NCI-H1436 (cell line): ENCODE measurements at regions not wholly inside any gene's neighbourhood (a gene's known extent, or its start where the extent isn't known, plus 50 kb on each side); places are given as distances from the start of the nearest gene placed in this dataset.
A peak's percentile ranks its signal among the peaks of the same experiment; 100 is the strongest.
"Not testable (repeated sequence)": the region's sequence is repeated elsewhere in the genome, so short reads cannot be mapped to it uniquely, and the experiment has no call there.

Experiments used
- DNase-seq: peaks from one replicate; lab custom pipeline; 2025; lab: John Stamatoyannopoulos, UW

DNA sequence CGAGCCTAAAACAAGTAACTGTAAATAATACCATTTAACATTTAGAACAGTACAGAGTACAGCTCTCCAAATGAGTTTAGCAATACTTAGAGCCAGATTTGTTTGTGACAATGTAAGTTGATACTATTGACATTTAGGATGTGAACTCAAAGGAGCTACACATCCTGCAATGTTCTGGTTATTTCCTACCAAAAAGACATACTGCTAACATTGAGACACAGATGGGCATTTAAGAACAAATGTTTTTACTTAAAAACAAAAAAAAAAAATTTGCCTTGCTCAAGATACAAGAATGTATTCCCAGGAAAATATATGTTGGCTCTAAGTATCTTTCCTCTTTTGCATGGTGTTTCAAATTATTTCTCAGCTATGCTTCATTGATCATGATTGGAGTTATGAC is 1464.8 kb upstream of the PRMT6 start:
- DNase-seq, result no peak

GRCh38 chr1:105608713-105609112 is 1447.8 kb upstream of the PRMT6 start:
- DNase-seq, result peak; percentile 2

DNA sequence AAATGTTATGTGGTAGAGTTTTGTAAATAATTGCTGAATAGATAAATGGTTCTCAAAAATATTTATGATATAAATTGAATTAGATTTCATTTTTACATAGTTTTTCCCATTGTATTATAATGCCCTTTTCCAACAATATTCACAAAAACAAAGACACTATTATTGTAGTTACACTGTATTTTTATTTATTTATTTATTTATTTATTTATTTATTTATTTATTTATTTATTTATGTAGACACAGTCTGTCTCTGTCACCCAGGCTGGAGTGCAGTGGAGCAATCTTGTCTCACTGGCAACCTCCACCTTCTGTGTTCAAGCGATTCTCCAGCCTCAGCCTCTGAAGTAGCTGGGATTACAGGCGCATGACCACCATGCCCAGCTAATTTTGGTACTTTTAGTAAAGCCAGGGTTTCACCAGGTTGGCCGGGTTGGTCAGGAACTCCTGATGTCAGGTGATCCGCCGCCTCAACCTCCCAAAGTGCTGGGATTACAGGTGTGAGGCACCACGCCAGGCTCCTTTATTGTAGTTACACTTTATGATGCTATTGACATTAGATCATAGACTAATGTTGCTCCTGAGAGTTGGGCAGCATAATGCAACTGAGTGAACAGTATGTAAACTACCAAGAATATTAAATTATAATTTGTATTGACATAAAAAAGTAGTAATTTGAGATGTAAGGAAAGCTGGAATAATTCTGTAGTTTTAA is 1430.0 kb upstream of the PRMT6 start:
- DNase-seq, result no peak

DNA sequence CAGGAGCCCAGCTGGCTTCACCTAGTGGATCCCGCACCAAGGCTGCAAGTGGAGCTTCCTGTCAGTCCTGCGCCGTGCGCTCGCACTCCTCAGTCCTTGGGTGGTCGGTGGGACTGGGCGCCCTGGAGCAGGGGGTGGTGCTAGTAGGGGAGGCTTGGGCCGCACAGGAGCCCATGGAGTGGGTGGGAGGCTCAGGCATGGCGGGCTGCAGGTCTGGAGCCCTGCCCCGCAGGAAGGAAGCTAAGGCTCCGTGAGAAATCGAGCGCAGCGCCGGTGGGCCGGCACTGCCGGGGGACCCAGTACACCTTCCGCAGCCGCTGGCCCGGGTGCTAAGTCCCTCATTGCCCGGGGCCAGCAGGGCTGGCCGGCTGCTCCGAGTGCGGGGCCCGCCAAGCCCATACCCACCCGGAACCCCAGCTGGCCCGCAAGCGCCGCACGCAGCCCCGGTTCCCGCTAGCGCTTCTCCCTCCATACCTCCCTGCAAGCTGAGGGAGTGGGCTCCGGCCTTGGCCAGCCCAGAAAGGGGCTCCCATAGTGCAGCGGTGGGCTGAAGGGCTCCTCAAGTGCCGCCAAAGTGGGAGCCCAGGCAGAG is 1425.2 kb upstream of the PRMT6 start:
- DNase-seq, result not testable (repeated sequence)

- DNase-seq, result no peak
Measured at GRCh38 chr1:105632342-105633196, 1423.9 kb upstream of the PRMT6 start.

- no peak for DNase-seq
Measured at GRCh38 chr1:105636052-105636451, 1420.4 kb upstream of the PRMT6 start.

DNA sequence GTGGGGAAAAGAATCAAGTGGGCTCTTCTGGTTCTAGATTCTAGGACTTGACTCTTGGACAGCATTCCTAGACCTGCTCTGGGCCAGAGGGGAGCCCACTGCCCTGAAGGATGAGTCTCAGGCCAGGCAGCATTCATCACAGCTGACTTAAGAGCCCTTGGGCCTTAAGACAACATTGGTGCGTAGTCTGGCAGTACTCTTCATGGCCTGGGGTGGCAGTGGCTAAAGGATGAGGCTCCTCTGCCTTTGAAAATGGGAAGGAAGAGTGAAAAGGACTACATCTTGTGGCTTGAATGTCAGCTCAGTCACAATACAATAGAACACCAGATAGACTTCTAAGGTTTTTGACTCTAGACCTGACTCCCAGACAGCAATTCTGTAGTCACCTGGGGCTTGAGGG is 1415.1 kb upstream of the PRMT6 start:
- DNase-seq, result no peak

GRCh38 chr1:105652109-105652508 is 1404.4 kb upstream of the PRMT6 start:
- DNase-seq, result no peak

- no peak for DNase-seq
Measured at GRCh38 chr1:105655032-105655431, 1401.4 kb upstream of the PRMT6 start.

DNA sequence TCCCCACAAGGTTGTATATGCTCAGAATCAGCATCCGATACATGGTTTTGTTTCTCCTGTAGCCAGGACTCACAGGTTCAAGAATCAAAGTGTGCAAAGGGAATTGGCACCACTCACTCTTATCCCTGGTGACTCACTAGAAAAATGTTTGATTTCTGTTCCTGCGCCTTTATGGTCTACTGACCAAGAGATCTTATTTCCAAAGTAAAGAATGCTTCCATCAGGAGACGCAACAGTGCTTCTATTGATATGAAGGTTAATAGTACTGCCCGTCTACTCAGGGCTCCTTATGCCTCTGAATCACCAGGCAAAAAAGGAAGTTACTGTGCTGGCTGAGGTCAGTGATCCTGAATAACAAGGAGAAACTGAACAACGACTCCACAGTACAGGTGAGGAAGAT is 1392.0 kb upstream of the PRMT6 start:
- no peak for DNase-seq

DNA sequence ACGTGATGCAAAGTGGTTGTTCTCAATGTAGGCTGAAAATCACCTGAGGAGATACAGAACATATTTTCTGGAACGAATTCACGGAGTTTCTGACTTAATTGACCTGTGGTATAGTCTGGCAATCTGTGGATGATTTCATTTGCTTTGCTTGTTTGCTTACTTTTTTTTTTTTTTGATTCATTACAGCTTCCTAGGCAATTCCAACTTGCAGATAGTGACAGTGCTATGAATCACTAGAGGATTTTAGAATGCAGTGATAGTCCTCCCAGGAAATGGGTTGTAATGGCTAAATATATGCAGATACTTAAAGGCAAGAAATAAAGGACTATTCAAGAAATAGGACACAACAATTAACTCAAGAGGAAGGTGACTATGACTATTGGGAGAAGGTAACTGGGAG is 1378.1 kb upstream of the PRMT6 start:
- DNase-seq, result no peak

- DNase-seq, result no peak
Measured at GRCh38 chr1:105684714-105685113, 1371.8 kb upstream of the PRMT6 start.

DNA sequence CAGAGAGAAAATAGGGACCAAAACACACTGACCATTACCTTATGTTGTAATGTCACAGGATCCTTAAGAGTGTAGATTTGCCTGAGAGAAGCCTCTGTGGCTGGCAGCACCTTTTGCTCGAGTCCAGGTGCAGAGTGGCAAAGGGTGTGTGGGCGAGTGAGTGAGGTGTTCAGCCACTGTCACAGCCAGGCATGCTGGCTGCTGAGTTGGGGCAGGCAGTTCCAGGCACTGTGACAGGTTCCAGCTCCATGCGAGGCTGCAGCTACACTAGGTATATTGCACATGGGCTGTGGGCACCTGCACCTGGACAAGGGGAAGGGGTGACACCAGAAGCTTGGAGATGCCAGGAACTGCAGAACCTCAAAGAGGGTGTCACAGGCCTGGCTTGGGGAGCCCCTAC is 1370.4 kb upstream of the PRMT6 start:
- no peak for DNase-seq

DNA sequence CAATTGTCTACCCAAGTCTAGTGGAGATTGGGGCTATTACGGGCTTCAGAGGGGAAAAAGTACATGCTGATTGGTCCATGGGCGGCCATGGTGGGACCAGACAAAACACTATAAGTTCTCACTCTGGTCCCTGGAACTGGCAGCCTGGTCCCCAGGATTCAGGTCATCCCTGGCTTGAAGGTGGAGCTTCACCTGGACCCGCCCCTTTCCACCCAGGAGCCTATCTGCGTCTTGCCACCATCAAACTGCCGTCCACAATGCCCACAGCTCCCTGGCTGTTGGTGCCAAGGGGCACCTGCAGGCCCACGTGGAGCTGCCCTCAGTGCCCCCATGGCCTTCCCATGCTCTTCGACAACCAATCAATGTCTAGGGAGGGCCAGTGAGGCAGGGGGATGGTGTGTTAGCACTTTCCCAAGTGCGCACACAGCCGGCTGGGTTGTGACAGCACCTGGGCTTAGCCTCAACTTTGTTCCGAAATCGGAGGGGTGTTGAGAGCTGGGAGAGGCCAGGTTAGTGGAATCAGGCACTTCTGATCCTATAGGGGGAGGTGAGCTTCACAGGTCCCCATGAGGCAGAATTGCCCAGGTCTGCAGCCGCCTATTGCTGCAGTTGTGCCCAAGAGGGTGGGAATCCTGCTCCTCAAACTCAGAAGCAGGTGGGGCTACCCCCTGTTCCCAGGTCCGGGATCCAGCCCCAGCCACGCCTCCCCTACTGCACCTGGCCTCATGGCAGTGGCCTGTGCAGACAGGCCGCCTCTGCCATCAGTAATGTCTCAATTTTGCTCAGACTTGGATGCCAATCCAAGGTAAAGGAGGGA is 1369.4 kb upstream of the PRMT6 start:
- DNase-seq, result no peak

DNA sequence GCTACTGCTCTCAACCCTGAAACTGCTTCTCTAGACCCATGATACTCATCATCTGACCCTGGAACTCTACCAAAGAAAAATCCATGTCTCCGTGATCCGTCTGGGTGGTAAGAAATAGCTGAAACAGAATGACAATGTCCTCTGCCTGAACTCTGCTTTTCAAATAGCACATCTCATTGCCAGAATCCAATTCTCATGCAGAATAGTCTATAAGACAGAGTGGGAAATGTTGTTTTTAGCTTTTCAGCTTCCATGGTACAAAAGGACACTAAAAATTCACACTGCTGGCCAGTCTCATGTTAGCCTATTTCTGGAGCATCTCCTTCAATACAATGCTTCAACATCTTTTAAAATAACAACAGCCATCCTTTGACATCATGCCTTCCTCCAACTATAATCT is 1355.8 kb upstream of the PRMT6 start:
- DNase-seq, result no peak

DNA sequence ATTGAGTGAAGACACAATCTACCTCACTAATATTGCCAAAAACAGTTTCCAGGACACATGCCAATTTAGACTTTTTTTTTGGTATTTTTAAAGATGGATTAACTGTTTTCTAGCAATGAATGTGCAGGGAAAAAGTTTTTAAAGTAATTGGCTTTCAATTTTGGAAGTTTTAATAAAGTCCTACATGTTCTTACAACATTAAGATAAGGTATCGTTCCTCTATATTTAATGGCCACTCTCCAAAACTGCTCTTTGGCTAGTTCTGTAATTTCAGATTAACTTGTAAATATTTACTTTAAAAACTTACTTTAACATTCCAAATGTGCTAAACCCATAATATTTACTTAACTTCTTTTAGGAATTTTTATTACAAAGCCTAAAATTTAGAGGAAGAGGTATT is 1332.2 kb upstream of the PRMT6 start:
- DNase-seq, result no peak

DNA sequence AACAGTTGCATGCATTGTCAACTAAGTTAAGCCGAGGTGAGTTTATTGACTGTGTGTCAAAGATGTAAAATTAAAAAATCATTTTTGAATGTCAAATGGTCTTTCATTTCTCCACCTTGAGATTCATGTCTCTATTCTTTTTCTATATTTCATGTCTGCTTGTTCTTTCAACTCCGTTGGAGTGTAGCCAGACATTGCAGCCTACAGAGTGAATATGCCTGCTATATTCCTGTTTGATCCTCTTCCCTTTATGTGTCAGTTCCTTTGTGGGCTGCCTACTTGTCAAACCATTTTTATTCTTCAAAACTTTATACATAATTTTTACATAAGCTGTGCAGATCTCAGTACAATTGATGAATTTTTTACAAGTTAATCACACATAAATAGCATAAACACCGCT is 1325.8 kb upstream of the PRMT6 start:
- DNase-seq, result no peak

DNA sequence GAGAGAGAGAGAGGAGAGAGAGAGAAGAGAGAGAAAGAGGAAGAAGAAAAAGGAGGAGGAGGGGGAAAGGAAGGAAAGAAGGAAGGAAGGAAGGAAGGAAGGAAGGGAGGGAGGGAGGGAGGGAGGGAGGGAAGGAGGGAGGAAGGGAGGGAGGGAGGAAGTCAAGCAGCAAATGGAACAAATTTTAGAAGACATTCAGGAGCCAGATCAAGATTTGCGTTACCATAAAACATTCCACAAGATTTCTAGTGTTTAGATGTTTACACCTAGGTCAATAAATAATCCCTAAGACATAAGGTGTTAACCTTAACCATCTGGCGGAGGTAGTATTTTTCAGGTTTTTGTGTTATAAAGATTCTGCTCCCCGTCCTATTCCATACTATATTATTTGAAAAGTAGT is 1320.1 kb upstream of the PRMT6 start:
- DNase-seq, result no peak

DNA sequence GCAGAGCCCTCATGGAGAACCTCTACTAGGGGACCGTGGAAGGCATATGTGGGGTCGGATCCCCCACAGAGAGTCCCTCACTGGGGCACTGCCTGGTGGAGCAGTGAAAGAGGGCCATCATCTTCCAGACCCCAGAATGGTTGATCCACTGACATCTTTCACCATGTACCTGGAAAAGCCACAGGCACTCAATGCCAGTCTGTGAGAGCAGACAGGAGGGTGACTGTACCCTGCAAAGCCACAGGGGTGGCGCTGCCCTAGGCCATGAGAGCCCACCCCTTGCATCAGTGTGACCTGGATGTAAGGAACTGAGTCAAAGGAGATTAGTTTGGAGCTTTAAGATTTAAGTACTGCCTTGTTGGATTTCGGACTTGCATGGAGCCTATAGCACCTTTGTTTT is 1276.7 kb upstream of the PRMT6 start:
- no peak for DNase-seq

- no peak for DNase-seq
Measured at GRCh38 chr1:105785021-105785420, 1271.5 kb upstream of the PRMT6 start.

DNA sequence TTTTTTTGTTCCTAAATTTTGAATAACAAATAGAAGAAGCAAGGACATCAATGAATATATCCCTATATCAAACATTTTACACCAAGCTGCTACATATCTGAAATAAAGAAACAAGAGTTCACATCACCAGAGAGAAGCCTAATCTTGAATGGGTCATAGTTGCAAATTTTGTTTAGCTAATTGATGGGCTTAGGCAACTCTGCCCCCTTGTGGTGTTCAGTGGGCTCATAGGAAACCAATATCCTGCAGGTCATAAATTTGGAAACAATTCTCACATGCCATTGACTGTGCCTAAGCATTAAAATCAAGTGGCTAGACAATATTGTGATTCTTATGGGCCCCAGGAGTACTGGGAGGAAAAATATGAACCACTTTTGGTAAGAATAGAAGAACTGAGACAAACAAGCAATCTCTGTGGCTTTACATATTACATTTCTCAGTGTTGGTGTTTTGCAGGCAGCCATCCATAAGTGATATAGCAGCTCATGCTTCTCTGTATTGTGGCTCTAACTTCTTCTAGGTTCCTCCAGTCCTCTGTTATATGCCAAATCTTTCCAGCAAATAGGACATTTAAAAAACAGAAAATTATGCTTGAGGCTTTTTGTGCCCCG is 1262.8 kb upstream of the PRMT6 start:
- peak; percentile 65 for DNase-seq

DNA sequence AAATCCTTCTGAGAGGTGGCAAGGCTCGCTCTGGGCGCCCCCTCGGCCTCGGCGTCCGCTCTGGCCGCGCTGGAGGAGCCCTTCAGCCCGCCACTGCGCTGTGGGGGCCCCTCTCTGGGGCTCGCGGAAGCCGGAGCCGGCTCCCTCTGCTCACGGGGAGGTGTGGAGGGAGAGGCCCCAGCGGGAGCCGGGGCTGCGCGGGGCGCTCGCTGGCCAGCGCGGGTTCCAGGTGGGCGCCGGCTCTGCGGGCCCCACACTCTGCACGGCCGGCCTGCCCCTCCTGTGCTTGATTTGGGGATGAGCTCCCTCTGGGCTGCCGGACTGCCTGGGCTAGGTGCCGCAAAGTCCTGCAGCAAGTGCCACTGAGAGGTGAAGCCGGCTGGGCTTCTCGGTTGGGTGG is 1260.7 kb upstream of the PRMT6 start:
- DNase-seq, result no peak
